Uterus (tissue), 2 donors: ENCODE measurements at regions not wholly inside any gene's neighbourhood (a gene's known extent, or its start where the extent isn't known, plus 50 kb on each side); places are given as distances from the start of the nearest gene placed in this dataset.

Experiments
- POLR2A ChIP-seq, 2 donors: fragments of 450-650 bp; IDR thresholded peaks; one replicate each; pipeline ENCODE4 v1.6.1; 2016; ENCODE audit warnings: antibody characterized with exemption in 2 of 2, mild to moderate bottlenecking in 1 of 2, moderate library complexity in 1 of 2
- TF ChIP-seq, protein P1 (sequence below), 4 experiments: fragments of 200-600 bp in 2 of 4; fragments of 450-650 bp in 2 of 4; sonication (generic) in 2 of 4; IDR thresholded peaks; one replicate each; pipeline ENCODE4 v1.5.1; 2016 to 2019; ENCODE audit warnings: antibody characterized with exemption in 4 of 4, mild to moderate bottlenecking in 2 of 4, moderate library complexity in 1 of 4

DNA sequence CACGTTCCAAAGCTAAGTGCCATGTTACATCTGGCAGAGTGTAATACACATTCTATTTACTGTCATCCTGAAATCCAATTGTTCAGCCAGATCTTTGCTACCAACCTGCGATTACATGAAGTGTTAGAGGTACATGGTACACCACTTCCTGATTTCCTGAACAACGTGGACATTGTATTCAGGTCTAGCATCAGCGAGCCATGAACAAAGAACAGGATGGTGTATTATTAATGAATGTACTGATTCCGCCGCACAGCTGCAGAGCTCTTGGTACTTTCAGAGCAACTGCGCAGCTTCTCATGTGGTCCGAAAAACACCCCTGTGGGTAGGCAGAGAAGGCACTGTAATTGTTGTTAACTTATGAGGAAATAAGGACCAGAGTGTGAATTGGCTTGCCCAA, 511.4 kb downstream of the AJAP1 start:
- TF ChIP-seq POLR2A (IDR thresholded peaks at IDR 0.05), result no peak
- TF ChIP-seq, protein P1, sequence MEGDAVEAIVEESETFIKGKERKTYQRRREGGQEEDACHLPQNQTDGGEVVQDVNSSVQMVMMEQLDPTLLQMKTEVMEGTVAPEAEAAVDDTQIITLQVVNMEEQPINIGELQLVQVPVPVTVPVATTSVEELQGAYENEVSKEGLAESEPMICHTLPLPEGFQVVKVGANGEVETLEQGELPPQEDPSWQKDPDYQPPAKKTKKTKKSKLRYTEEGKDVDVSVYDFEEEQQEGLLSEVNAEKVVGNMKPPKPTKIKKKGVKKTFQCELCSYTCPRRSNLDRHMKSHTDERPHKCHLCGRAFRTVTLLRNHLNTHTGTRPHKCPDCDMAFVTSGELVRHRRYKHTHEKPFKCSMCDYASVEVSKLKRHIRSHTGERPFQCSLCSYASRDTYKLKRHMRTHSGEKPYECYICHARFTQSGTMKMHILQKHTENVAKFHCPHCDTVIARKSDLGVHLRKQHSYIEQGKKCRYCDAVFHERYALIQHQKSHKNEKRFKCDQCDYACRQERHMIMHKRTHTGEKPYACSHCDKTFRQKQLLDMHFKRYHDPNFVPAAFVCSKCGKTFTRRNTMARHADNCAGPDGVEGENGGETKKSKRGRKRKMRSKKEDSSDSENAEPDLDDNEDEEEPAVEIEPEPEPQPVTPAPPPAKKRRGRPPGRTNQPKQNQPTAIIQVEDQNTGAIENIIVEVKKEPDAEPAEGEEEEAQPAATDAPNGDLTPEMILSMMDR (IDR thresholded peaks at IDR 0.05), result no peak
